ENCODE measurements at regions not wholly inside any gene's neighbourhood (a gene's known extent, or its start where the extent isn't known, plus 50 kb on each side); places are given as distances from the start of the nearest gene placed in this dataset.

- no peaks in the 10 kb centered on the region for H3K36me3 Mint-ChIP-seq
- no peaks in the 10 kb centered on the region for H3K9me3 Mint-ChIP-seq
- no peak overlapping the region for H3K4me3 Mint-ChIP-seq
- DNase-seq (ENCODE audit: extremely low spot score, unreplicated experiment) = no peak
- H3K4me1 Mint-ChIP-seq (ENCODE audit: unreplicated experiment) = no peaks in the 10 kb centered on the region
- no peaks in the 10 kb centered on the region for H3K27me3 Mint-ChIP-seq
- TF ChIP-seq, protein P1, sequence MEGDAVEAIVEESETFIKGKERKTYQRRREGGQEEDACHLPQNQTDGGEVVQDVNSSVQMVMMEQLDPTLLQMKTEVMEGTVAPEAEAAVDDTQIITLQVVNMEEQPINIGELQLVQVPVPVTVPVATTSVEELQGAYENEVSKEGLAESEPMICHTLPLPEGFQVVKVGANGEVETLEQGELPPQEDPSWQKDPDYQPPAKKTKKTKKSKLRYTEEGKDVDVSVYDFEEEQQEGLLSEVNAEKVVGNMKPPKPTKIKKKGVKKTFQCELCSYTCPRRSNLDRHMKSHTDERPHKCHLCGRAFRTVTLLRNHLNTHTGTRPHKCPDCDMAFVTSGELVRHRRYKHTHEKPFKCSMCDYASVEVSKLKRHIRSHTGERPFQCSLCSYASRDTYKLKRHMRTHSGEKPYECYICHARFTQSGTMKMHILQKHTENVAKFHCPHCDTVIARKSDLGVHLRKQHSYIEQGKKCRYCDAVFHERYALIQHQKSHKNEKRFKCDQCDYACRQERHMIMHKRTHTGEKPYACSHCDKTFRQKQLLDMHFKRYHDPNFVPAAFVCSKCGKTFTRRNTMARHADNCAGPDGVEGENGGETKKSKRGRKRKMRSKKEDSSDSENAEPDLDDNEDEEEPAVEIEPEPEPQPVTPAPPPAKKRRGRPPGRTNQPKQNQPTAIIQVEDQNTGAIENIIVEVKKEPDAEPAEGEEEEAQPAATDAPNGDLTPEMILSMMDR (conservative IDR thresholded peaks at IDR 0.05) = no peak
- H3K27ac Mint-ChIP-seq = no peak overlapping the region
Observed at GRCh38 chr14:41549821-41550607, 56.7 kb upstream of the LRFN5 start.

DNA sequence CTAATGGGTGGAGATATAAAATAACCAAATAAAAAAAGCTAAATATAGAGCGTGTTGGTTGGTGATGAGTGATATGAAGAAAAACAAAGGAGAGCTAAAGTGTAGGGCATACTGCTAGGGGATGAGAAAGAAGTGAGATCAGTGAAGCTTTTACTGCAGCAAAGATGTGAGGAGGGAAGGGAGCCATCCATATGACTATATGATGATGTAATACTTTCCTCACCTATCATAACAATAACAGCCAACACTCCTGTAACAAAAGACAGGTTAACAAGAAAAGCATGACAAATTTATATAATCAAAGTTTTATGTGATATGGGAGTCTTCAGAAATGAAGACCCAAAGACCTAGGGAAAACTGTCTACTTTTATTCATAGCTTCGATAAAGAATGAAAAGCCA is 57.4 kb upstream of the LRFN5 start:
- no peak for DNase-seq (ENCODE audit: extremely low spot score, unreplicated experiment)
- Mint-ChIP-seq H3K36me3 (no peaks in the 10 kb centered on the region), H3K4me3 (no peak overlapping the region), H3K9me3 (no peaks in the 10 kb centered on the region), H3K27ac (no peak overlapping the region), H3K27me3 (no peaks in the 10 kb centered on the region), H3K4me1 (ENCODE audit: unreplicated experiment) (no peaks in the 10 kb centered on the region)
- TF ChIP-seq, protein P1 (conservative IDR thresholded peaks at IDR 0.05) = no peak

DNA sequence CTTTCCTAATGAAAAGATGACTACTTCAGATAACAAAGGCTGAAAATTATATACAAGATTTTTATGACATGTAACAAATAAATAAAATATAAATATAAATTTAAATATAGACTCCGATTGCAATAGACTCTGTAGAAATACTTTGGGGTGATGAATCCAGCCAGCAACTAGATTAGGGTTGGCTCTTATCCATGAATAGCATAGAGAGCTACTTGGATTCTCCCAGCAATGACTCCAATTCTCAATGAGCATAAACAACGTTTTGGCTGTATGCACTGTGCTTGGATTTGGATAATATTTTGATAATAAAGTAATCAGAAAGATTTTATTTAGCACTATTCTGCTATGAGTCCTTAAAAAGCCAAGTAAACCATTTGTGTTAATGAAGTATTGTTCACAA is 58.0 kb upstream of the LRFN5 start:
- H3K4me3 Mint-ChIP-seq = no peak overlapping the region
- H3K9me3 Mint-ChIP-seq = no peaks in the 10 kb centered on the region
- no peak overlapping the region for H3K27ac Mint-ChIP-seq
- H3K4me1 Mint-ChIP-seq (ENCODE audit: unreplicated experiment) = no peaks in the 10 kb centered on the region
- DNase-seq (ENCODE audit: extremely low spot score, unreplicated experiment) = no peak
- TF ChIP-seq, protein P1 (conservative IDR thresholded peaks at IDR 0.05) = no peak
- H3K36me3 Mint-ChIP-seq = no peaks in the 10 kb centered on the region
- H3K27me3 Mint-ChIP-seq = no peaks in the 10 kb centered on the region

DNA sequence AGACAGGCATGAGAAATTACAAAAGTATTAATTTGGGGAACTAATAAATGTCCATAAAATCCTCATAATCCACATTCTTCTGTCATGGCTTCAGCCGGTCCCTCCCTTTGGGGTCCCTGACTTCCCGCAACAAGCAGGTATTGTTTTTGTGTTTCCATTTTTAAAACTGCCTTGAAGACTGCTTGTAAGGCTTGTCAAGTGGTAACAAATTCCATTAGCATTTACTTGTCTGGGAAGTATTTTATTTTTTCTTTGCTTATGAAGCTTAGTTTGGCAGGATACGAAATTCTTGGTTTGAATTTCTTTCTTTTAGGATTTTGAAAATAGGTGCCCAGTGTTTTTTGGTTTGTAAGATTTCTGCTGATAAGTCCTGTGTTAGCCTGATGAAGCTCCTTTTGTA is 65.3 kb upstream of the LRFN5 start:
- TF ChIP-seq, protein P1 (conservative IDR thresholded peaks at IDR 0.05) = no peak
- Mint-ChIP-seq H3K27ac (no peak overlapping the region), H3K4me3 (no peak overlapping the region), H3K27me3 (no peaks in the 10 kb centered on the region), H3K36me3 (no peaks in the 10 kb centered on the region), H3K9me3 (peaks cover 8% of the 10 kb centered on the region), H3K4me1 (ENCODE audit: unreplicated experiment) (no peaks in the 10 kb centered on the region)
- no peak for DNase-seq (ENCODE audit: extremely low spot score, unreplicated experiment)

DNA sequence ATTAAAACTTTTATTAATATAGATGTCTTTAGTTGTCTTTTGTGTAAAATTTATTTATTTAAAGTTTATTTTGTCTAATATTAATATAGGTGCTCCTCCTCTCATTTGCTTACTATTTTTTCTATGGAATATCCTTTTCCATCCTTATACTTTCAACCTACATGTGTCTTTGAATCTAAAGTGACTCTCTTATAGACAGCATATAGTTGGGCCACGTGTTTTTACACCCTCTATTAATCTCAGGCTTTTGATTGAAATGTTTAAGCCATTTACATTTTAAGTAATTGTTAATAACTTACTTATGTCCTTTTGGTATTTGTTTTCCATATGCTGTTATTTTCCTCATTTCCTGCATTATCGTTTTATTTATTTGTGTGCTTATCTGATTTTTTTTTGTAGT is 74.4 kb upstream of the LRFN5 start:
- no peak overlapping the region for H3K4me3 Mint-ChIP-seq
- no peaks in the 10 kb centered on the region for H3K9me3 Mint-ChIP-seq
- no peaks in the 10 kb centered on the region for H3K4me1 Mint-ChIP-seq (ENCODE audit: unreplicated experiment)
- H3K27me3 Mint-ChIP-seq = no peaks in the 10 kb centered on the region
- DNase-seq (ENCODE audit: extremely low spot score, unreplicated experiment) = no peak
- no peak overlapping the region for H3K27ac Mint-ChIP-seq
- H3K36me3 Mint-ChIP-seq = no peaks in the 10 kb centered on the region
- TF ChIP-seq, protein P1 (conservative IDR thresholded peaks at IDR 0.05) = no peak

Measured in type B pancreatic cell (in vitro differentiated cells).